ENCODE measurements at regions not wholly inside any gene's neighbourhood (a gene's known extent, or its start where the extent isn't known, plus 50 kb on each side); places are given as distances from the start of the nearest gene placed in this dataset.

DNA sequence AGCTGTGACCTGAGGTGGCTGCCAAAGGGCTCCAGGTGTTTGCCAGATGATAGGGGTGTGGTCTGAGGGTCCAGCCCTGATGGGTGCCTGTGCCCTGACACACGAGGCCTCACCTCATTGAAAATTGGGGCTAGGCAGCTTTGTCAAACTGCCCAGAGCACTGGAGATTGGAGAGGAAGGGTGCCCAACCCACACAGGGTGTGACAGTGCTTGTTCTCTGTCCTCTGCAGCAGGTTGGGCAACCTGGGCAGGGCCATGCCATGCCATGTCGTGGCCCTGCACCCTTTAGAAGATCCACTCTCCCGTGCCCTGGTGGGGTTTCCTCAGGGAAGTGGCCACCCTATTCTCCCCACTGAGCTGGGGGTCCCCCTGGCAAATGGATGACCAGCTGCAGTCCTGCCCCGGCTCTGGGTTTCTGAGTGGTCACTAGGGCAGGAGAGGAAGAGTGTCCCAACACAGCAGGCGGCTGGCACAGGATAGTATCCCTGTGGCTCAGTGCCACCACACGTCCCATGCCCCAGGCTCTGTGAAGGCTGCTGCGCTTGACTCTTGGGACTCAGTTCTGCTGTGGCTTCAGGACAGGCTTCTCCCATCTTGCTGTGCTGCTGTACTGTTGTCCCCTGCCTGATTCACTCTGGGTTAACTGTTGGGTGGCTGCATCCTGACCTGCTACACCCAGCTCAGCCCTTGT is 100.8 kb upstream of the PITX1 start:
- ATAC-seq (ENCODE audit: low FRiP score) = no peak
- DNase-seq (ENCODE audit: low spot score) = no peak
- TF ChIP-seq CTCF (IDR thresholded peaks at IDR 0.05) = no peak

DNA sequence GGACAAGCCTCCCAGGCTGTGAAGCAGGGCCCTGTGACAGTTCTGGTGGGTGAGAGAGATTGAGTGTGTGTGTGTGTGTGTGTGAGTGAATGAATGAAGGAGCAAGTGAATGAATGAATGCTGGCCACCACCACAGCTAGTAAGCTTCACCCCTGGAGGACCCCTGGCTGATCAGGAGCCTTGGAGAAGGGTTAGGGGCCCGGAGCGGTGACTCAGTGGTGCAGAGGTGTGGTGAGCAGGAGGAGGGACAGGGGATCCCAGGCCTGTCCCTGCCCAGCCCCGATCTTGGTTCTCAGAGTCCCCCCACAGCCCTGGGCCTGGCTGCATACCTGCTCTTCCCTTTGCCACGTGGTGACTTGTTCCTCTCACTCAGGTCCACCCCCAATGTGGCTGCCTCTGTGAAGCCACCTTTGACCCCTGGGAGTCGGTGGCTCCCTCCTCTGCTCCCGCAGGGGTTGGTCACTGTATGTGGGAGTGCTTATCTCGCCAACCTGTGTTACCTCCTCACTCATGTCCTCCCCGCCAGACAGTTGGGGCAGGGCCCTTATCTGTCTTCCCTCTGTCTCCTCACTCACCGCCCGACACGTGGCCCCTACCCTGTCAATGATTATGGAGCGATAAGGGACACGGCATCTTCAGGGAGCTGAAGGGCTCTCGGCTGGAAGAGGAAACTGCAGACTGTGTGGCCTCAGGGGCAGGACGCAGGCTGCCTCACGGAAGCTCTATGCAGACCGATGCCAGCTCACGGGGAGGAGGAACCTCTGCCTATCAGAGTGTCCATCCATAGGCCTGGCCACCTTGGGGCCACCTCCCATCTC is 99.9 kb upstream of the PITX1 start:
- TF ChIP-seq CTCF (IDR thresholded peaks at IDR 0.05) = no peak
- no peak for DNase-seq (ENCODE audit: low spot score)
- ATAC-seq (ENCODE audit: low FRiP score) = no peak

DNA sequence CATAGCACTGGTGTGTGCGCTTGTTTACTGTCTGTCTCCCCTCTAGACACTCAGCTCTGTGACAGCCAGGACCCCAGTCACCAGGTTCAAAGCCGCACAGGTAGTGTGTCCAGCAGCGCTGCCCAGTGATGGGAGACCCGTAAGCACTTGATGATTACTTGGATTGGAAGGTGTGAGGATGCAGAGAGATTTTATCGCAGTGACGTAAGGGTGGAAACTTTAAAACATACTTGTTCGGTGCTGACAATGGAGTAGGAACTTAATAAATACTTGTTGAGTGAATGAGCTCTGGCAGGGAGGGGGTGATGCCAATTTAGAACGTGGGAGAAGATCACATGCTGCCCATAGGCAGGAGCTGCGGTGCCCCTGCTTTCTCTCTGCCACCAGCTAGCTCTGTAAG is 99.2 kb upstream of the PITX1 start:
- no peak for DNase-seq (ENCODE audit: low spot score)
- no peak for TF ChIP-seq CTCF (IDR thresholded peaks at IDR 0.05)
- ATAC-seq (ENCODE audit: low FRiP score) = no peak

- ATAC-seq (ENCODE audit: low FRiP score) (no peak), DNase-seq (ENCODE audit: low spot score) (no peak)
- TF ChIP-seq CTCF (IDR thresholded peaks at IDR 0.05) = no peak
These were observed 98.0 kb upstream of the PITX1 start for GRCh38 chr5:135131801-135132680.

- DNase-seq (ENCODE audit: low spot score) (no peak), ATAC-seq (ENCODE audit: low FRiP score) (no peak)
- TF ChIP-seq CTCF (IDR thresholded peaks at IDR 0.05) = no peak
These were observed 96.5 kb upstream of the PITX1 start for GRCh38 chr5:135130261-135131215.

DNA sequence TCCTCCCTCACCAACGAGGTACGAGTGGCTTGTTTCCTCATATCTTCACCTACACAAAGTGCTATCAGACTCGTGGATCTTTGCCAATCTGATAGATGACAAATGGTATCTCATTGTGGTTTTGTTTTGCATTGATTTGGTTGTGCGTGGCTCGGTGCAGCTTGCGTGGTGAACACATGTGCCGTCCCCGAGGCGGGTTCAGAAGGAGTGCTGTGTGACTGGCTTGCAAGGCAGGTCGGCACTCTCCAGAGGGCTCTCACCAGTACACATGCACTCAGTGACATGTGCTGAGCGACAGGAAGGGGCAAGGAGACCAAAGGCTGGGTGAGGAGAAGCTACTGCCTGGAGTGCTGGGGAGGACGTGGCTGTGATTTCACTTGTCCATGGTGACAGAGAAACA is 95.3 kb upstream of the PITX1 start:
- DNase-seq (ENCODE audit: low spot score) = no peak
- ATAC-seq (ENCODE audit: low FRiP score) = no peak
- TF ChIP-seq CTCF (IDR thresholded peaks at IDR 0.05) = no peak

Data from omental fat pad (tissue), 3 donors.